Neural progenitor cell (in vitro differentiated cells): ENCODE measurements at regions not wholly inside any gene's neighbourhood (a gene's known extent, or its start where the extent isn't known, plus 50 kb on each side); places are given as distances from the start of the nearest gene placed in this dataset.

Source experiments
- DNase-seq: peaks from one replicate; pipeline ENCODE4 v3.0.0-alpha.2; 2016; ENCODE audit warnings: low spot score
- H2AFZ ChIP-seq: fragments of 200-600 bp; sonication (generic); replicated peaks from 2 replicates; pipeline ENCODE4 v1.6.1; 2016; ENCODE audit warnings: antibody characterized with exemption
- H3F3A ChIP-seq: fragments of 200-600 bp; sonication (generic); 2 replicates; pipeline ENCODE4 v1.6.1; 2016; ENCODE audit warnings: antibody characterized with exemption, low read depth
- H3K27ac ChIP-seq: fragments of 200-600 bp; sonication (generic); 2 replicates; pipeline ENCODE4 v1.5.1; 2016; ENCODE audit warnings: mild to moderate bottlenecking
- H3K27me3 ChIP-seq: fragments of 200-600 bp; sonication (generic); 2 replicates; pipeline ENCODE4 v1.6.1; 2016; ENCODE audit warnings: mild to moderate bottlenecking, moderate library complexity
- H3K36me3 ChIP-seq: fragments of 200-600 bp; sonication (generic); 2 replicates; pipeline ENCODE4 v1.5.1; 2016
- H3K4me1 ChIP-seq: fragments of 200-600 bp; sonication (generic); 2 replicates; pipeline ENCODE4 v1.6.1; 2016; ENCODE audit warnings: mixed run types
- H3K4me2 ChIP-seq: fragments of 200-600 bp; sonication (generic); 2 replicates; pipeline ENCODE4 v1.6.1; 2016
- H3K4me3 ChIP-seq: fragments of 200-600 bp; sonication (generic); 2 replicates; pipeline ENCODE4 v1.5.1; 2016
- H3K79me2 ChIP-seq: fragments of 200-600 bp; sonication (generic); 2 replicates; pipeline ENCODE4 v1.6.1; 2016; ENCODE audit warnings: low read depth
- H3K9ac ChIP-seq: fragments of 200-600 bp; sonication (generic); 2 replicates; pipeline ENCODE4 v1.6.1; 2016
- H3K9me3 ChIP-seq: fragments of 200-600 bp; sonication (generic); 2 replicates; pipeline ENCODE4 v1.5.1; 2016; ENCODE audit warnings: low read depth
- H4K20me1 ChIP-seq: fragments of 200-600 bp; sonication (generic); 2 replicates; pipeline ENCODE4 v1.6.1; 2016; ENCODE audit warnings: low read depth
- H3K27ac Mint-ChIP-seq: 3 replicates; pipeline ENCODE4 v1.8.0; 2021; ENCODE audit warnings: mixed read lengths
- H3K27me3 Mint-ChIP-seq: 2 replicates; pipeline ENCODE4 v1.8.0; 2022; ENCODE audit warnings: low read depth, mild to moderate bottlenecking, inconsistent platforms, moderate library complexity, mixed read lengths; ENCODE audit not compliant: insufficient read depth
- H3K36me3 Mint-ChIP-seq: 3 replicates; pipeline ENCODE4 v1.8.0; 2021; ENCODE audit warnings: mixed read lengths
- H3K4me1 Mint-ChIP-seq: 3 replicates; pipeline ENCODE4 v1.8.0; 2021; ENCODE audit warnings: mixed read lengths
- H3K4me3 Mint-ChIP-seq: 3 replicates; pipeline ENCODE4 v1.8.0; 2021; ENCODE audit warnings: mild to moderate bottlenecking, moderate library complexity, mixed read lengths
- H3K9me3 Mint-ChIP-seq: 3 replicates; pipeline ENCODE4 v1.8.0; 2020; ENCODE audit warnings: mixed read lengths
- EZH2 ChIP-seq: fragments of 200-600 bp; sonication (generic); IDR thresholded peaks from 2 replicates; pipeline ENCODE4 v1.6.1; 2017; ENCODE audit warnings: antibody characterized with exemption, mild to moderate bottlenecking, moderate library complexity
- EZH2phosphoT487 ChIP-seq: fragments of 200-600 bp; sonication (generic); IDR thresholded peaks from 2 replicates; pipeline ENCODE4 v1.6.1; 2017; ENCODE audit warnings: antibody characterized with exemption
- TF ChIP-seq, protein P1 (sequence below): fragments of 200-600 bp; sonication (generic); IDR thresholded peaks from 2 replicates; pipeline ENCODE4 v1.5.1; 2017; ENCODE audit warnings: antibody characterized with exemption, mild to moderate bottlenecking

GRCh38 chr2:234869164-234869563 lies 82.7 kb upstream of the SH3BP4 start:
- TF ChIP-seq EZH2phosphoT487 = no peak
- TF ChIP-seq EZH2 = no peak
- TF ChIP-seq, protein P1, sequence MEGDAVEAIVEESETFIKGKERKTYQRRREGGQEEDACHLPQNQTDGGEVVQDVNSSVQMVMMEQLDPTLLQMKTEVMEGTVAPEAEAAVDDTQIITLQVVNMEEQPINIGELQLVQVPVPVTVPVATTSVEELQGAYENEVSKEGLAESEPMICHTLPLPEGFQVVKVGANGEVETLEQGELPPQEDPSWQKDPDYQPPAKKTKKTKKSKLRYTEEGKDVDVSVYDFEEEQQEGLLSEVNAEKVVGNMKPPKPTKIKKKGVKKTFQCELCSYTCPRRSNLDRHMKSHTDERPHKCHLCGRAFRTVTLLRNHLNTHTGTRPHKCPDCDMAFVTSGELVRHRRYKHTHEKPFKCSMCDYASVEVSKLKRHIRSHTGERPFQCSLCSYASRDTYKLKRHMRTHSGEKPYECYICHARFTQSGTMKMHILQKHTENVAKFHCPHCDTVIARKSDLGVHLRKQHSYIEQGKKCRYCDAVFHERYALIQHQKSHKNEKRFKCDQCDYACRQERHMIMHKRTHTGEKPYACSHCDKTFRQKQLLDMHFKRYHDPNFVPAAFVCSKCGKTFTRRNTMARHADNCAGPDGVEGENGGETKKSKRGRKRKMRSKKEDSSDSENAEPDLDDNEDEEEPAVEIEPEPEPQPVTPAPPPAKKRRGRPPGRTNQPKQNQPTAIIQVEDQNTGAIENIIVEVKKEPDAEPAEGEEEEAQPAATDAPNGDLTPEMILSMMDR = no peak
- Histone ChIP-seq H3K9ac (no peak overlapping the region), H3K4me3 (no peak overlapping the region), H3F3A (no peaks in the 10 kb centered on the region), H3K9me3 (no peaks in the 10 kb centered on the region), H4K20me1 (no peaks in the 10 kb centered on the region), H3K79me2 (no peaks in the 10 kb centered on the region), H3K27ac (no peak overlapping the region), H3K27me3 (no peaks in the 10 kb centered on the region), H3K4me2 (no peak overlapping the region), H3K4me1 (no peaks in the 10 kb centered on the region), H3K36me3 (no peaks in the 10 kb centered on the region), H2AFZ (no peak overlapping the region)
- no peak for DNase-seq
- H3K9me3 Mint-ChIP-seq = peaks cover 32% of the 10 kb centered on the region
- peaks cover 10% of the 10 kb centered on the region for H3K27me3 Mint-ChIP-seq
- peaks cover 19% of the 10 kb centered on the region for H3K4me1 Mint-ChIP-seq
- no peak overlapping the region for H3K4me3 Mint-ChIP-seq
- peaks cover 8% of the 10 kb centered on the region for H3K36me3 Mint-ChIP-seq
- no peak overlapping the region for H3K27ac Mint-ChIP-seq

GRCh38 chr2:234867882-234868285 lies 83.9 kb upstream of the SH3BP4 start:
- Histone ChIP-seq H3K9me3 (no peaks in the 10 kb centered on the region), H3K4me1 (no peaks in the 10 kb centered on the region), H2AFZ (no peak overlapping the region), H3K27ac (no peak overlapping the region), H4K20me1 (no peaks in the 10 kb centered on the region), H3K79me2 (no peaks in the 10 kb centered on the region), H3K36me3 (no peaks in the 10 kb centered on the region), H3K4me2 (no peak overlapping the region), H3F3A (no peaks in the 10 kb centered on the region), H3K9ac (no peak overlapping the region), H3K4me3 (no peak overlapping the region), H3K27me3 (no peaks in the 10 kb centered on the region)
- H3K4me1 Mint-ChIP-seq = peaks cover 28% of the 10 kb centered on the region
- TF ChIP-seq EZH2phosphoT487 = no peak
- TF ChIP-seq, protein P1 = no peak
- TF ChIP-seq EZH2 = no peak
- peaks cover 29% of the 10 kb centered on the region for H3K9me3 Mint-ChIP-seq
- no peak overlapping the region for H3K27ac Mint-ChIP-seq
- DNase-seq = no peak
- H3K36me3 Mint-ChIP-seq = peaks cover 5% of the 10 kb centered on the region
- H3K27me3 Mint-ChIP-seq = peaks cover 14% of the 10 kb centered on the region
- no peak overlapping the region for H3K4me3 Mint-ChIP-seq

DNA sequence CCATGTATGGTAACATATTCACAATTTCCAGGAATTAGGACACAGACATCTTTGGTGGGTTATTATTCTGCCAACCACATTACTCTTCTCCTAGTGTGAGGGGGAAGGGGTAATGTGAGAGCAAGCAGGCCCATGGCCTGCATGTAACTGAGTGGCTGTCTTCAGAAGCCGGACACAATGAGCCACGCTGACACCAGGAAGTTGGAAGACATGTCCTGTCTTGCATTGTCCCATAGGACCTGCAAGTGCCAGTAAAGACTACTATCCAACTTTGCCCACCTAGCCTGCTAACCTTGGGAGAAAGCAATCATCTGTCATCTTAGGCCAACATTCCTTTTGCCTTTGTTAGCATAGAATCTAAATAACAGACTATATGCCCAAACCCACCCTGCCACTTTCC lies 86.2 kb upstream of the SH3BP4 start:
- Histone ChIP-seq H2AFZ (no peak overlapping the region), H4K20me1 (no peaks in the 10 kb centered on the region), H3K79me2 (no peaks in the 10 kb centered on the region), H3K9ac (no peak overlapping the region), H3K36me3 (no peaks in the 10 kb centered on the region), H3K27ac (no peak overlapping the region), H3K9me3 (no peaks in the 10 kb centered on the region), H3K27me3 (no peaks in the 10 kb centered on the region), H3F3A (no peaks in the 10 kb centered on the region), H3K4me2 (no peak overlapping the region), H3K4me3 (no peak overlapping the region), H3K4me1 (no peaks in the 10 kb centered on the region)
- Mint-ChIP-seq H3K4me1 (peaks cover 31% of the 10 kb centered on the region), H3K27ac (peak overlapping the region; percentile 25), H3K4me3 (no peak overlapping the region), H3K9me3 (peaks cover 24% of the 10 kb centered on the region), H3K27me3 (peaks cover 13% of the 10 kb centered on the region), H3K36me3 (peaks cover 2% of the 10 kb centered on the region)
- TF ChIP-seq EZH2 (no peak), EZH2phosphoT487 (no peak)
- TF ChIP-seq, protein P1 = no peak
- no peak for DNase-seq
